ENCODE measurements at regions not wholly inside any gene's neighbourhood (a gene's known extent, or its start where the extent isn't known, plus 50 kb on each side); places are given as distances from the start of the nearest gene placed in this dataset.

DNA sequence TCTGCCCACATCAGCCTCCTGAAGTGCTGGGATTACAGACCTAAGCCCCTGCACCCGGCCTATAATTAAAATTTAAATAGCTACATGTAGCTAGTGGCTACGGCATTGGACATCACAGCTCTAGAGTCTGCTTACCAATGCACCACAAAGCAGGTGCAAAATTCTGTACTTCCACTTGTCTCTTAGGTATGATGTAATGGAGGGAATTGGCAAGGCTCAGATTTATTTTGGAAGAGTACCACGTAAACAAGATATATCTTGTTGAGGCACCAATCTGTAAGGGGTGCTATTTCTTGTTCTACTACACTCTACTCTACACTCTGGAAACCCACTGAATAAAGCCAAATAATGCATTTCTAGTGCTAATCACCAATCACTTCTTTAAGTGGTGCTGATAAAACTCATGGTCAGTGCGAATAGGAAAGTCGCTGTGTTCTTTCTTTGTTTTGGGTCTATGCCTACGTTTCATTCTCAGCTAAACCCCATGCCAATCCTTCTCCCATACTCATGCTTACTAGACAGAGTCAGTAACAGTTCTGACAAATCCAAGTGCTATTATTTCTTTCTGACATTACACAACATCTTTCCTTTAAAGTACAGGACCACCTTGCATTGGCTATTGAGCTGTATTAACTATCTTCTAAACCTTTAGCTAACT, 92.3 kb downstream of the GC start:
- DNase-seq, result no peak

DNA sequence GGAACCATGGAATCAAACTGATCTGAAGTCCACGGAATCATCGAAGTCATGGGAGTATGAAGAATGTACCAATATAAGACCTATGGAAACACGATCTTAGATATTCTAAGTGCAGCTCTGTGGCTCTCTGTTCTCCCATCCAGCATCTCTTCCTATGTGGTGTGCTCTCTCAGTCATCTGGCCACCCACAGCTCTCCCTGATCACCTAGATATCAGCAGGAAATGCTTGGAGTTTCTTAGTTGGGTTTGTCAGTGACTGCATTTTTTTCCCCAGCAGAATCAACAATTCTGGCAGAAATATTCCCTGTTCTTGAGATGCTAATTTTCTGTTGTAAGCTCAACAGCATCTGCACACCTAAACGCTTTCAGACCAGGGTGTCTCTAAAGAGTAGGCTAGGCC, 94.1 kb downstream of the GC start:
- DNase-seq, result peak; percentile 11

DNA sequence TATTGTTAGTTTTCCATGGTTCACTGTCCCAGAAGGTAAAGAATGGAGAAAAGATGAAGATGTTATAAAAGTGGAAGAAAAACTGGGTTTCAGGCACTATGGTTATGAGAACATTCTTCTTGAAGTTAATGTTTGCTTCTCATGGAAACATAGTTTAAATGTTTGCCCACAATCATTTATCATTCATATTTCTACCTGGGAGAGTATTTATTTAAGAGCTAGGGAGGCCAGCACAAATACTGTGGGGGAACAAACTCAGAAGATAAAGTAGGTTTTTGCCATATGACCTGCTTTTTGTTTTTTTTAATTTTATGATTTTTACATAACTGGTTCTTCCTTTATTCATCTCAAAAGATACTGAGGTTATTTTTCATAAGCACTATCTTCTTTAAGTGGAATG, 96.8 kb downstream of the GC start:
- no peak for DNase-seq

DNA sequence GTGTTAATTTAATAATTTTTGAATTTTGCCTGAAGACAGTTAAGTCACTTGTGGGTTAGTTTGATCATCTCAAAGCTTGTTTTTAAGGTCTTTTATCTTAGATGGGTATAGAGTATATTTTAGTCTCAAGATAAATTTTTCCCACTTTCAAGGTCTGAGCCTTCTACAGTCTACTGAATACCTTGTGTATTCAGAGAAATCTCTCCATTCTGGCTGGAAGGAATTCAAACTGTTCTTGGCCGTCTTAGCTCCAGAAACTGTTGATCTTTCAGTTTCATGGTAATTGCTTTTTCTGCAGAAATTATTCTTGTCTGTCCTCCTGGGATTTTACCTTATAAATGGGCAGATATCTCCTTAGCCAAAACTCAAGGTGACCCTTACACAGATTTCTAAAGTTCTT, 97.9 kb downstream of the GC start:
- DNase-seq, result no peak

DNA sequence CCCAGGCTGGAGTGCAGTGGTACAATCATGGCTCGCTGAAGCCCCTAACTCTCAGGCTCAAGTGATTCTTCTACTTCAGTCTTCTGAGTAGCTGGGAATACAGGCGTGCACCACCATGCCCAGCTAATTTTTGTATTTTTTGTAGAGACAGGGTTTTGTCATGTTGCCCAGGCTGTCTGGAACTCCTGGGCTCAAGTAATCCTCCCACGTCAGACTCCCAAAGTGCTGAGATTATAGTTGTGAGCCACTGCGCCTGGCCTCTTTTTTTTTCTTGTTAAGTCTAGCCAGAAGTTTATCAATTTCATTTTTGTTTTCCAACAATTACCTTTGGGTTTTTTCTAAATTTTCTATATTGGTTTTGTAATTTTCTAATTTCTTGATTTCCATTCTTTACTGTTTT, 100.6 kb downstream of the GC start:
- DNase-seq, result no peak

DNA sequence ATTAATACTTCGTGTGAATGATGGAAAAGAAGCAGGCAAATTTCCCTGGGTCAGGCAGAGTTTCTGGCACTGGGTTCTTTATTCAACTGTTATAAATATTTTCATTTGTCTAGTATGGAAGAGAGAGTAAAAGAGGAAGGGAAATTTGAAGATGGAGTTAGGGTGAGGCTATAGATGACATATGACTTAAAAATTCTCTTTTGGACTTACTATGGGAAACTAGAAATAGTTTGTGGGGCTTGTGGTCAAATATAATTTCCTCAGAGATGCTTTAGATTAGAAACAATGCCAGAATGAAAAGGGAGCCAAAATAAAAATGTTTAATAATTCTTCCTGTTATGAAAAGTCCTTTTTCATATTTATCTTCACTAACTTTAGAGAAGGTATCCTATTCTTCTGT, 103.2 kb downstream of the GC start:
- DNase-seq, result peak; percentile 63

DNA sequence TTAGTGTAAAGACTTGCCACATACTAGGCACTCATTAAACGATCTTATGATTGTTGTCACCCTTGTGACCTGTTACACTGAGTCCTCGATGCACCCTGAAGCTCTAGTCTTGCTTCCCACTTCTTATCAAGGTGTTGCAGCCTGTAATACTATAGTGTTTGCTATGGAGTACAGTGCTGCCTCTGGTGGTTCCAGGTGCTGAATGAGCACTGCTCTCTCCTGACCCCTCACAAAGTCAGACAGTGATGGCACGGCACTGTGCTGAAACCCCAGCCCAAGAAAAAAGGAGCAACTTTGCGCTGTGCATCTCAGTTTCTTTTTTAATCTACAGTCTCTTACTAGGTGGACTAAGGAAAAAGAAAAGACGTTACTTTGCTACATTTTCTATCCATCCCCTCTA, 106.3 kb downstream of the GC start:
- no peak for DNase-seq

DNA sequence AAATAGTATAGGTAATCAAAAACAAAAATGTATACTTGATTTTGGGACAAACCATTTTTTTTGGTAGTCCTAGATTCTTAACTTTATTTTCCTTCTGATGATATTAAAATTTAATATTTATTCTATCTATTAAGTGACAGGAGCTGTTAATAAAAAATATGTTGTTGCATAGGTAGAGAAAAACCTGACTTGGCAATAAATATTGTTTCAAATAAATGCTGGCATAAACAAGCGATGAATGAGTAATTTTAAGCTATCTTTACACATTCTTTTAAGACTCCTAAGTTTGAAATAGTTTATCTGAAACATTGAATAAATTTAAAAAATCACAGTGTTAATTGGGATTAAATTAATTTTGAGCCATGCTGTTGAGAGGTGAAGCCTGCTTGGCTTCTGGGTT, 114.6 kb downstream of the GC start:
- no peak for DNase-seq

DNA sequence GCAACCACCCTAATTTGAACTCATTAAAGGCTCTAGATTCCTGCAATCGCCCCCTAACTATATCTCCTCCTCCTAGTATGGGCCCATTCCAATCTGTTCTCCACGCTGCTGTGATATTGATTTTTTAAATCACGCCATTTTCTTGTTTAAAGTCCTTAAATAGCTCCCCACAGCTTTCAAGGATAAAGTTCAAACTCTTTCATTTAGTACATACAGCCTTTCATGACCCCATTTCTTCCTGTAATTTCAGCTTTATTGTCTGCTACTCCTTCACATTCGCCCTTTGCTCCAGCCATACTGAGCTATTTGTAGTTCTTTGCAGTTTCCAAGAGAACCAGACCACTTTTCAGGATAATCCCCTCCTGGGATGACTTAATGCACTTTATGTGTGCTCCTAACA, 118.5 kb downstream of the GC start:
- no peak for DNase-seq

DNA sequence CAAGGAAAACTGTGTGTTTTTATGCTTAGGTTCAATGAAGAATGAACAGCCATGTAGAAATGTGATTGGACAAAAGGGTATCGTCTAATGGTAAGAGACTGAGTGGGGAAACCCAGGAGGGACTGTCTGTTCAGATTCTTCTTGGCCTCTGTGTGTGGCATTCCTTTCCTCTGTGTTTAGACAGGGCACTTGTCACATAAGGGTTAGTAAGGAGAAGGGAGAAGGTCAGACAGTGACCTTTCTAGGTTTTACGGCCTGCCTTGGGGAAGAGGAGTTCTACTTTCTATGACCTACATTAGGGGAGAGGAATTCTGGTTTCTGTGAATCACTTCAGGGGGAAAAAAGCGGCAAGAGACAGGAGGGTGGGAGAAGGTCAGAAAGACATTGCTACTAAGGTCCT, 119.5 kb downstream of the GC start:
- no peak for DNase-seq

DNA sequence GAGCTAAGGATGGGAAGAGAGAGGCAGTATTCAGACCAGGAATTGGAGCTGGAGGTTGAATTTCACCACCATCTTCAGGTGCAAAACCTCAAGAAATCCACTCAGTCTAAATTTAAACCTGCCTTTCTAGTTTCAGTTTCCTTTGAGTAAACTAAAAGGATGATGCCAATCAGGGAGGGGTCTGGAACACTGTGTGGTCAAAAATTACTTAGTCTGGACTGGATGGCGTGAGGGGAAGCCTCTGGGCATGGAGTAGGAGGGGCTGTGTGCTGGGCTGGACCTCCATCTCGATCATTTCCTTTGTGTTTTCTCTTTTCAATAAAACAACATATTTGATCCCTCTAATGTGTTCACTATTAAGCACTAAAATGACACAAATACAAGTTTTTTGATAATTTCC, 120.1 kb downstream of the GC start:
- DNase-seq, result no peak

DNA sequence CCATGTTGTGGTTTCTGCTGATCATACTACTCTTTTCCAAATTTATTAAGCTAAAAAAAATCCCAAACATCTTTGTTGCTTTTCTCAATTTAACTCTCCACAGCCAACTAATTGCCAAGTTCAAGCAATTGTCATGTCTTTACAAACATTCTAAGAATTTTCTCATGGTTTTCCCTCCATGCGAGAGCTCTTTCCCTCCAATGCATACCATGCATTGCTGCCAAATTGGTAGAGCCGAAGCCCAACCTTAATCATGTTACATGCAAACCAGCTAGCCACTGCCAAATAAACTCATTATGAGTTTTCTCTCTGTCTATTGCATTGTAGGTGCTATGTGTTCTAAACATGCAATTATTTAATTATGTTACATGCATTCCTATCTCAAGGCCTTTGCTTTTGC, 123.9 kb downstream of the GC start:
- no peak for DNase-seq

DNA sequence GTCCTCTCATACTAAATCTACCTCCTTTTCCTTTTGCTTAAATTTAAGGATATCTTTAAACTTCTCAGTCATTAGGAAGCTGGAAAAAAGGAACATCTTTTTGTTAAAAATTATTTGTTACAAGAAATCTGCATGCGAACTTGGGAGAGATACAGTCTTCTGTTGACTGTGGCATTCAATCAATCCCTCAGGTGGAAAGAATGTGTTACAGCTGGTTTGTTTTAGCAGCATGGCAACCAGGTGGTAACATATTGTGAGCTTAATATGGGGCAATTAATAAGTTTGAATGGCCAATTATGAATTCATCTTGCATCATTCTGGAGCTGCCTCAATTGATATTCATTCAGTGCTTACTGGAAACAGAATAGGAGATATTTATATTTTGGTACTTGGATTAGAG, 135.0 kb downstream of the GC start:
- DNase-seq, result no peak

DNA sequence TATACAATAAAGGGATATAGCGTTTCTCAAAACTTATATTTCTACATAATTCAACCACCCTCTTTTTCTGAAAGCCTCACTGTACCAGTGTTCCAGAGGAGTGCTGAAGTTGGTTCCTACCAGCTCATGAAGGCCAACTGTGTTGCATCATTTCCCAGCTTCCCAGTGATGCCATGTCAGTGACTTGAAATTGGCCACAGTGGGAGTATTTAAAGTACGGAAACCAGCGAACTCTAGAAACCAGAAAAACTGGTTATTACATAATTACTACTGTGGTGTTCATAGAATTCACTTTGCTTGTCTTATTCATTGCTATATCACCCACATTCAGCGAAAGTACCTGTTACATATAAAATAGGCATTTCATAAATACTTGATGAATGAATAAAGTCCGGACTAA, 135.4 kb downstream of the GC start:
- no peak for DNase-seq

DNA sequence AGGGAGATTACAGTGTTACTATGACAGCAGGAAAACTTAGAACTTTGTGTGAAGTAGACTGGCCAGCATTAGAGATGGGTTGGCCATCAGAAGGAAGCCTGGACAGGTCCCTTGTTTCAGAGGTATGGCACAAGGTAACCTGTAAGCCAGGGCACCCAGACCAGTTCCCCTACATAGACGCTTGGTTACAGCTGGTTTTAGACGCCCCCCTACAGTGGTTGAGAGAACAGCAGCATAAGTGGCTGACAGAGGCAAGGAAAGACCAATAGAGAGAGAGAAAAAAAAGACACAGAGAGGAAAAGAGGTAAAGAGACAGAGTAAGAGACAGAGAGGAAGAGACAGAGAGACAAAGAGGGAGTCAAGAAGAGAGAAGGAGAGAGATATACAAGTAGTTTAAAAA, 144.5 kb downstream of the GC start:
- DNase-seq, result no peak

DNA sequence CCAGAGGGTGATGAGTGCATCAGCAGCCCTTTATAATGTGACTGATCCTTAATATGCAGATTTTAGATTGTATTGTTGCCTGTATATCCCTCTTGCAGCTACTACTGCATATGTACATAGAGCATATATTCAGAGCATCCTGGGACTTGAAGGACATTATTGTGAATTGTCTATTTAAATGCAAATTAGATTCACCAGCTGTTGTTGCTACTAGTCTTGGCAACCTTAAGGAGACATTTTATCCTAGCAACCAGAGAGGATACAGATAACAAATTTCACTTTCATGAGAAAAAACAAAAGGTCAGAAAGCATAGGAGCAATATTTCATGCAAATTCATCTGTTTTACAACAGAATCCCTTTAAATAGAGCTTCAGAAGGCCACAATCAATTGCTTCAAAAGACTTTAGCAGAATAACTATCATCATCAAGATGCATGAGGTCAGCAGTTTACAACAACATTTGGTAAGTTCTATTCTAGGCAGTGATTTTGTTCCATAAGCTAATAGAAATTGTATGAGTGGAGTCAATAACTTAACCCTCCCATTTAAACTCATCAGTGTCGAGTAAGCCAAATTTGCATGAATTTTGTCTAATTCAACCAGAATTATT, 148.6 kb downstream of the GC start:
- no peak for DNase-seq

DNA sequence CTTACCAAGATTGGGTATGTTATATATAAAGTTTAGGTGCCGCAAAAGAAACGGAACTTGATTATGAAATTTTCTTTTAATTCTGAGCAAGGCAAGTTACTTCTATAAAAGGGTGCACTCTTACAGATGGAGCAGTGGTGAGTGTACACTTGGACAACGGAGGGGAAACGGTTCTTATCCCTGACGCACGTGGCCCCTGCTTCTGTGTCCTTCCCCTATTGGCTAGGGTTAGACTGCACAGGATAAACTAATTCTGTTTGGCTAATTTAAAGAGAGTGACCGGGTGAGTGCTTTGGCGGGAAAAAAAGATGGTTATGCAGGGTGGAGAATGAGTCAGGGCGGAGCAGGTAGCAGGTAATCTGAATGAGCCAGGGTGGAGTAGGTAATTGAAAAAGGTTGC, 149.5 kb downstream of the GC start:
- DNase-seq, result no peak

DNA sequence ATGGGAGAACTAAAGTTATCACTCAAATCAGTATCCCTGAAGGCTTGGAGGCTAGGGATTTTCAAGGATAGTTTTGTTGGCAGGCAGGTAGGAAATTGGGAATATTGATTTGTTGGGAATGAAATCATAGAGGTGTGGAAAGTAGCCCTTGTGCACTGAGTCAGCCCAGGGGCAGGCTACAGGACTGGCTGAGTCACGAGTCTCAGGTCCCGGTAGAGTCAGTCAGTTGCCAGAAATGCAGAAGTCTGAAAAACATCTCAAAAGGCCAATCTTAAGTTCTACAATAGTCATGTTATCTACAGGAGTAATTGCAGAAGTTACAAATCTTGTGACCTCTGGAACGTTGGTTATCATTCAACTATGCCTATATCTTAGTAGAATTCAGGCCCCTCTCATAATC, 153.1 kb downstream of the GC start:
- no peak for DNase-seq

DNA sequence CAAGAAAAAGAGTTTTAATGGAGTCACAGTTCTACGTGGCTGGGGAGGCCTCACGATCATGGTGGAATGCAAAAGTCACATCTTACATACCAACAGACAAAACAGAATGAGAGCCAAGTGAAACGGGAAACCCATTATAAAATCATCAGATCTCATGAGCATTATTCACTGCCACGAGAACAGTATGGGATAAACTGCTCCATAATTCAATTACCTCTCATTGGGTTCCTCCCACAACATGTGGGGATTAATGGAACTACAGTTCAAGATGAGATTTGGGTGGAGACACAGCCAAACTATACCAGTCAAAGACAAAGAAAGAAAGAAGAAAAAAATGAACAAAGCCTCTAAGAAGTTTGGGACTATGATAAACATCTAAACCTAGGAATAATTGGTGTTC, 158.9 kb downstream of the GC start:
- DNase-seq, result no peak
